OCI-LY3 (cell line): ENCODE measurements at regions not wholly inside any gene's neighbourhood (a gene's known extent, or its start where the extent isn't known, plus 50 kb on each side); places are given as distances from the start of the nearest gene placed in this dataset.

Source experiments
- H2AFZ ChIP-seq: fragments of 200-600, 300-600 bp; shearing (Covaris generic); 2 replicates; pipeline ENCODE4 v1.6.0; 2014; ENCODE audit warnings: antibody characterized with exemption, low read depth, low read length
- H3K27ac ChIP-seq: fragments of 200-600, 300-600 bp; sonication (generic); 2 replicates; pipeline ENCODE4 v1.5.1; 2014; ENCODE audit warnings: mild to moderate bottlenecking, low read length, moderate library complexity, mixed read lengths
- H3K27me3 ChIP-seq: fragments of 200-600, 300-600 bp; sonication (generic); 2 replicates; pipeline ENCODE4 v1.6.1; 2014; ENCODE audit warnings: low read depth, low read length, mixed read lengths
- H3K36me3 ChIP-seq: fragments of 200-600, 300-600 bp; sonication (generic); replicated peaks from 2 replicates; pipeline ENCODE3; 2014; ENCODE audit warnings: low read depth, low read length, mixed read lengths
- H3K4me1 ChIP-seq: fragments of 300-600, 200-600 bp; sonication (generic); 2 replicates; pipeline ENCODE4 v1.6.1; 2014; ENCODE audit warnings: low read length, mixed read lengths
- H3K4me2 ChIP-seq: fragments of 200-600, 300-600 bp; sonication (generic); 2 replicates; pipeline ENCODE4 v1.6.1; 2014; ENCODE audit warnings: low read length, mixed read lengths
- H3K4me3 ChIP-seq: fragments of 300-600, 200-600 bp; sonication (generic); 2 replicates; pipeline ENCODE4 v1.5.1; 2014; ENCODE audit warnings: antibody characterized with exemption, mild to moderate bottlenecking, low read length, moderate library complexity
- H3K79me2 ChIP-seq: fragments of 300-600, 200-600 bp; shearing (Covaris generic); 2 replicates; pipeline ENCODE4 v1.6.1; 2014; ENCODE audit warnings: mild to moderate bottlenecking, low read length, mixed read lengths
- H3K9ac ChIP-seq: fragments of 300-600, 200-600 bp; shearing (Covaris generic); 2 replicates; pipeline ENCODE4 v1.6.0; 2014; ENCODE audit warnings: mild to moderate bottlenecking, low read length, moderate library complexity
- H3K9me3 ChIP-seq: fragments of 200-600, 300-600 bp; shearing (Covaris generic); 2 replicates; pipeline ENCODE4 v1.6.1; 2014; ENCODE audit warnings: low read length, mixed read lengths; ENCODE audit not compliant: insufficient read depth
- H4K20me1 ChIP-seq: fragments of 200-600, 300-600 bp; sonication (generic); 2 replicates; pipeline ENCODE4 v1.6.1; 2016; ENCODE audit warnings: low read length, mixed read lengths; ENCODE audit not compliant: insufficient read depth
- EZH2phosphoT487 ChIP-seq: fragments of 200-600 bp; shearing (Covaris generic); IDR thresholded peaks from 2 replicates; pipeline ENCODE4 v1.6.1; 2018; ENCODE audit warnings: antibody characterized with exemption, mixed run types, low read depth
- TF ChIP-seq, protein P1 (sequence below): fragments of 200-600, 300-600 bp; sonication (generic); IDR thresholded peaks from 2 replicates; pipeline ENCODE4 v1.5.1; 2014; ENCODE audit warnings: antibody characterized with exemption, low read length, low read depth

DNA sequence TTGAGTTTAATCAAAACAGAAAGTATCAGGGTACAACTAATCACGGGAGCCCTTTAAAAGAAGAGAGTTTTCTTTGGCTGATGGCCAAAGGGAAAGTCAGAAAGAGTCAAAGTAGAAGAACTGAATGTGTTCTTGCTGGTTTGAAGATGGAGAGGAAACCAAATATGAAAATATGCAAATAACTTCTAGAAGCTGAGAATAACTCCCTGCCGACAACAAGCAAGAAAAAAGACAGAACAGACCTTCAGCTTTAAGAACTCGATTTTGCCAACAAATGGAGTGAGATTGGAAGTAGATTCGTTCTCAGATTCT is 903.8 kb downstream of the STIM2 start:
- no peak for TF ChIP-seq EZH2phosphoT487
- TF ChIP-seq, protein P1, sequence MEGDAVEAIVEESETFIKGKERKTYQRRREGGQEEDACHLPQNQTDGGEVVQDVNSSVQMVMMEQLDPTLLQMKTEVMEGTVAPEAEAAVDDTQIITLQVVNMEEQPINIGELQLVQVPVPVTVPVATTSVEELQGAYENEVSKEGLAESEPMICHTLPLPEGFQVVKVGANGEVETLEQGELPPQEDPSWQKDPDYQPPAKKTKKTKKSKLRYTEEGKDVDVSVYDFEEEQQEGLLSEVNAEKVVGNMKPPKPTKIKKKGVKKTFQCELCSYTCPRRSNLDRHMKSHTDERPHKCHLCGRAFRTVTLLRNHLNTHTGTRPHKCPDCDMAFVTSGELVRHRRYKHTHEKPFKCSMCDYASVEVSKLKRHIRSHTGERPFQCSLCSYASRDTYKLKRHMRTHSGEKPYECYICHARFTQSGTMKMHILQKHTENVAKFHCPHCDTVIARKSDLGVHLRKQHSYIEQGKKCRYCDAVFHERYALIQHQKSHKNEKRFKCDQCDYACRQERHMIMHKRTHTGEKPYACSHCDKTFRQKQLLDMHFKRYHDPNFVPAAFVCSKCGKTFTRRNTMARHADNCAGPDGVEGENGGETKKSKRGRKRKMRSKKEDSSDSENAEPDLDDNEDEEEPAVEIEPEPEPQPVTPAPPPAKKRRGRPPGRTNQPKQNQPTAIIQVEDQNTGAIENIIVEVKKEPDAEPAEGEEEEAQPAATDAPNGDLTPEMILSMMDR: no peak
- H3K27me3 ChIP-seq: no peaks in the 10 kb centered on the region
- H3K4me3 ChIP-seq: peak overlapping the region; percentile 55
- no peaks in the 10 kb centered on the region for H3K9me3 ChIP-seq
- peaks cover 18% of the 10 kb centered on the region for H3K4me1 ChIP-seq
- peak overlapping the region; percentile 62 for H3K4me2 ChIP-seq
- H3K27ac ChIP-seq: no peak overlapping the region
- H2AFZ ChIP-seq: peak overlapping the region; percentile 35; the same call in 1 of the 2 replicates
- H4K20me1 ChIP-seq: no peaks in the 10 kb centered on the region
- no peaks in the 10 kb centered on the region for H3K36me3 ChIP-seq
- no peak overlapping the region for H3K9ac ChIP-seq
- H3K79me2 ChIP-seq: no peaks in the 10 kb centered on the region

DNA sequence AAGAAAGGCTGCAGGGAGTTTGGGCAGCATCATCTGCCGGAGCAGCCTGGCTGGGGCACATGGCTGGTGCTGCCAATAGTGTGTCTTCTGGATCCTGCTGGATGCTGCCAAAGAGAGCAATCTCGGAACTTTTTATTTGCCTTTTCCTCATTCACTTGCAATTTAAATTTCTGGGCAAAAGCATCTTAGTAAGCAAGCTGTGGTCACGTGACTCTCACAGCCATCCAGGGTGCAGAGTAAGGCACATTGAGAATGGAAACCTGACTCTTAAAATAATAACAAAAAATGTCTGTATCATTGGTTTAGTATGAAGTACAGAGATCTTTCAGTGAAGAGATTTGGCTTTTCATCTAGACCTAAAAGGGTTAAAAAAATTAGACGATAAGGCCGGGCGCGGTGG is 910.3 kb downstream of the STIM2 start:
- no peaks in the 10 kb centered on the region for H4K20me1 ChIP-seq
- no peaks in the 10 kb centered on the region for H3K27me3 ChIP-seq
- TF ChIP-seq, protein P1: no peak
- no peak for TF ChIP-seq EZH2phosphoT487
- no peaks in the 10 kb centered on the region for H3K4me1 ChIP-seq
- H3K9me3 ChIP-seq: no peaks in the 10 kb centered on the region
- no peaks in the 10 kb centered on the region for H3K36me3 ChIP-seq
- no peak overlapping the region for H3K4me2 ChIP-seq
- H2AFZ ChIP-seq: no peak overlapping the region; the same call in 1 of the 2 replicates
- H3K4me3 ChIP-seq: no peak overlapping the region
- H3K27ac ChIP-seq: no peak overlapping the region
- no peak overlapping the region for H3K9ac ChIP-seq
- H3K79me2 ChIP-seq: no peaks in the 10 kb centered on the region

DNA sequence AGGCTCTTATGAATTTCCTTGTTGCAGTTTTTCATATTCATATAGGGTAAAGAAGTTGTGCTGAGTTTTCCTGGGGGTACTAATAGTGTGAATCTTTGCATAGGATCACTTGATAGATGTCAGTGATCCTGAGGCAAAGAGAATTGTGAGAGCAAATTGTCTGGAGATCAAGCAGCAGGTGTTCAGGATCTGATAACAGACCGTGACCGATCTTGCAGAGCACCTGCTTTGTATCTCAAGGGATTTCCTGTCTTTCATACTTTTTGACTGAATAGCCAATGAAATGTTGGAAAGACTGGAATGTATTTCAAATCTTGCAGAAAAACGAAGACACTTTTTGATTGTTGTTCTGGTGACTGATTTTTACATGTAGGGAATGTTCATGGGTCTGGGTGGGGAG is 914.5 kb downstream of the STIM2 start:
- Histone ChIP-seq H3K9ac (no peak overlapping the region), H3K4me2 (no peak overlapping the region), H3K4me3 (no peak overlapping the region), H4K20me1 (no peaks in the 10 kb centered on the region), H2AFZ (no peak overlapping the region), H3K27me3 (no peaks in the 10 kb centered on the region), H3K9me3 (no peaks in the 10 kb centered on the region), H3K4me1 (no peaks in the 10 kb centered on the region), H3K79me2 (no peaks in the 10 kb centered on the region), H3K36me3 (no peaks in the 10 kb centered on the region), H3K27ac (no peak overlapping the region)
- no peak for TF ChIP-seq EZH2phosphoT487
- TF ChIP-seq, protein P1: no peak

DNA sequence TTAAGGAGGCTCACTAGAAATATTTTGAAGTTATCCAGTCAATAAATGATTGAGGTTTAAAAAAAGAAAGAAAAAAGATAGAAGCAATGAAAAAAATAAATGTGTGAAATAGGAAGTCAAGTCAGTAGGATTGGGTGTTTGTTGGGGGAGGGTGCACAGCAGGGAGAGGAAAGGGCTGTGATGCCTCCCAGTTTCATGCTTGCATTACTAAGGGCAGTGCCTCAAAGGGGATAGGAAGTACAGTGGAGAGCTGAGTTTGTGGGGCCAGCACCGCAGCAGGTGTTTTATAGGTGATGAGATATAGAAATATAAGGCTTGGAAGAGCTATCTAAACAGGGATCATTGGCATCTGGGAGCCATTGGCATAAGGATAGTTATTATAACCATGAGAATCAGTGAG is 919.2 kb downstream of the STIM2 start:
- H3K4me2 ChIP-seq: no peak overlapping the region
- H3K36me3 ChIP-seq: no peaks in the 10 kb centered on the region
- TF ChIP-seq EZH2phosphoT487: no peak
- TF ChIP-seq, protein P1: no peak
- H3K9me3 ChIP-seq: no peaks in the 10 kb centered on the region
- H3K4me1 ChIP-seq: no peaks in the 10 kb centered on the region
- no peak overlapping the region for H3K4me3 ChIP-seq
- H3K79me2 ChIP-seq: no peaks in the 10 kb centered on the region
- H4K20me1 ChIP-seq: no peaks in the 10 kb centered on the region
- H3K27me3 ChIP-seq: no peaks in the 10 kb centered on the region
- no peak overlapping the region for H3K27ac ChIP-seq
- no peak overlapping the region for H2AFZ ChIP-seq
- no peak overlapping the region for H3K9ac ChIP-seq
